Panc1 (cell line): ENCODE measurements at regions not wholly inside any gene's neighbourhood (a gene's known extent, or its start where the extent isn't known, plus 50 kb on each side); places are given as distances from the start of the nearest gene placed in this dataset.

ENCODE experiments used
- CTCF ChIP-seq: fragments of 450-650 bp; IDR thresholded peaks from 2 replicates; pipeline ENCODE4 v1.5.1; 2017; ENCODE audit warnings: mild to moderate bottlenecking
- TCF7L2 ChIP-seq: IDR thresholded peaks from 2 replicates; pipeline ENCODE4 v1.6.1; 2011; ENCODE audit warnings: mild to moderate bottlenecking, low read depth, low read length, inconsistent platforms

- TF ChIP-seq CTCF (no peak), TCF7L2 (no peak)
These were observed 84.7 kb upstream of the HIVEP3 start for GRCh38 chr1:42003433-42003832.
